ENCODE measurements at regions not wholly inside any gene's neighbourhood (a gene's known extent, or its start where the extent isn't known, plus 50 kb on each side); places are given as distances from the start of the nearest gene placed in this dataset.
"Not testable (repeated sequence)": the region's sequence is repeated elsewhere in the genome, so short reads cannot be mapped to it uniquely, and the experiment has no call there.

- no peak overlapping the region for H3K4me3 ChIP-seq (replicated peaks; ENCODE audit: low read depth, low read length)
- DNase-seq (ENCODE audit: extremely low read depth, low read depth), result no peak
- TF ChIP-seq, protein P1, sequence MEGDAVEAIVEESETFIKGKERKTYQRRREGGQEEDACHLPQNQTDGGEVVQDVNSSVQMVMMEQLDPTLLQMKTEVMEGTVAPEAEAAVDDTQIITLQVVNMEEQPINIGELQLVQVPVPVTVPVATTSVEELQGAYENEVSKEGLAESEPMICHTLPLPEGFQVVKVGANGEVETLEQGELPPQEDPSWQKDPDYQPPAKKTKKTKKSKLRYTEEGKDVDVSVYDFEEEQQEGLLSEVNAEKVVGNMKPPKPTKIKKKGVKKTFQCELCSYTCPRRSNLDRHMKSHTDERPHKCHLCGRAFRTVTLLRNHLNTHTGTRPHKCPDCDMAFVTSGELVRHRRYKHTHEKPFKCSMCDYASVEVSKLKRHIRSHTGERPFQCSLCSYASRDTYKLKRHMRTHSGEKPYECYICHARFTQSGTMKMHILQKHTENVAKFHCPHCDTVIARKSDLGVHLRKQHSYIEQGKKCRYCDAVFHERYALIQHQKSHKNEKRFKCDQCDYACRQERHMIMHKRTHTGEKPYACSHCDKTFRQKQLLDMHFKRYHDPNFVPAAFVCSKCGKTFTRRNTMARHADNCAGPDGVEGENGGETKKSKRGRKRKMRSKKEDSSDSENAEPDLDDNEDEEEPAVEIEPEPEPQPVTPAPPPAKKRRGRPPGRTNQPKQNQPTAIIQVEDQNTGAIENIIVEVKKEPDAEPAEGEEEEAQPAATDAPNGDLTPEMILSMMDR (IDR thresholded peaks at IDR 0.05; ENCODE audit: low read depth, low read length, missing control alignments), result no peak
Observed at GRCh38 chr2:4101936-4102335, 398.6 kb downstream of the DCDC2C start.

DNA sequence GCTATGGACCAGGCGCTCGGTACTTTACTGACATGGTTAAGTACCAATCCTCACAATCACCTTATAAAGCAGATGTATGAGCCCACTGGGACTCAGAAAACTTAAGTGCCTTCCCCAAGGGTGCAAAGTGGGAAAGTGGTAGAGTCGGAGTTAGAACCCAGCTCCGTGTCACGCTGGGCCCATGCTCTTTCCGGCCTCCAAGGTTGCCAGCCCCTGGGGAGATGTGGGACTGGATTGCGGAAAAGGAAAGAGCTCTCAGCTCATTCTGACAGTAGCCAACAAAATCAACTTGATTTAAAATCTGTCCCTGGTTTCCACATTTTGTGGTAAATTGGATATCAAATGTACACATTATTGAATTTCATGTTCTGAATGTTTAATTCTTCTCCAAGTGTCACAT lies 403.8 kb downstream of the DCDC2C start:
- no peak overlapping the region for H3K4me3 ChIP-seq (replicated peaks; ENCODE audit: low read depth, low read length)
- TF ChIP-seq, protein P1 (IDR thresholded peaks at IDR 0.05; ENCODE audit: low read depth, low read length, missing control alignments), result no peak
- no peak for DNase-seq (ENCODE audit: extremely low read depth, low read depth)

DNA sequence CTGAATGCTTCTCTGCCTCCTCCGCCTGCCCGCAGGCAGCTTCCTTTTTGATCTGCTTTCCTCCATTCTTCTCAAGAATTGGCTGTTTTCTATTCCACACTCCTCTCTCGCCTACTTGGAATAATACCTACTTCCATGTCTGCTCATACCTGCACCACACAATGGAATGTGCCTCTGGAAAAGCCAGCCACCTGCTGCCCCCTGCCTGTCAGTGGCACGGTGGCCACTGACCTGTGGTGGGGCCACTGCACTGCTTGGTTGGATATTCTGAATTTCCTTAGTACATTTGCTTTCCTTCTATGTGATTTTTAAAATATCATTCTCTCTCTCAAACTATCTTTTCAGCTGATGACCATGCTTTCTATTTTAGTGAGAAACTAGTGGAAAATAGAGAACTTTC lies 406.9 kb downstream of the DCDC2C start:
- TF ChIP-seq, protein P1 (IDR thresholded peaks at IDR 0.05; ENCODE audit: low read depth, low read length, missing control alignments), result no peak
- DNase-seq (ENCODE audit: extremely low read depth, low read depth), result no peak
- no peak overlapping the region for H3K4me3 ChIP-seq (replicated peaks; ENCODE audit: low read depth, low read length)

- not testable (repeated sequence) for DNase-seq (ENCODE audit: extremely low read depth, low read depth)
Observed at GRCh38 chr2:4115435-4115834, 412.1 kb downstream of the DCDC2C start.

DNA sequence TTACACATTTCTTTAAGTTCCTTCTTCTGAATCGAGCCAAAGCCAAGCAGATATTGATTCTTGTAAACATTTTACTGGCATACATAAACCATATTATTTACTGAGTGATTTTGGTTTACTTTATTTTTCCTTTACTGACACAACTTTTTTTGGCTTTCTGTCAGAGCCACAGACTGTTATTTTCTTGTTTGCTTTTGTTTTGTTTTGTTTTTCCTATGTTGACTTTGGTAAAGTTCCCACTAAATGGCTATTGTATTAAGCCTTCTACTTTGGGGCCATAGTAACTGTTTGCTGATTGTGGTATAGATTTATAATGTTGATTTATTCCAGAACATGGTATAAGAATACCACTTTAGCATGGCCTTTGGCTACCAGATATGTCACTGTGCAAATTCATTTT lies 419.4 kb downstream of the DCDC2C start:
- no peak for DNase-seq (ENCODE audit: extremely low read depth, low read depth)
- H3K4me3 ChIP-seq (replicated peaks; ENCODE audit: low read depth, low read length), result no peak overlapping the region
- TF ChIP-seq, protein P1 (IDR thresholded peaks at IDR 0.05; ENCODE audit: low read depth, low read length, missing control alignments), result no peak

More at GRCh38 chr2:4115435-4115834, 412.1 kb downstream of the DCDC2C start:
- H3K4me3 ChIP-seq (replicated peaks; ENCODE audit: low read depth, low read length), result not testable (repeated sequence)

DNA sequence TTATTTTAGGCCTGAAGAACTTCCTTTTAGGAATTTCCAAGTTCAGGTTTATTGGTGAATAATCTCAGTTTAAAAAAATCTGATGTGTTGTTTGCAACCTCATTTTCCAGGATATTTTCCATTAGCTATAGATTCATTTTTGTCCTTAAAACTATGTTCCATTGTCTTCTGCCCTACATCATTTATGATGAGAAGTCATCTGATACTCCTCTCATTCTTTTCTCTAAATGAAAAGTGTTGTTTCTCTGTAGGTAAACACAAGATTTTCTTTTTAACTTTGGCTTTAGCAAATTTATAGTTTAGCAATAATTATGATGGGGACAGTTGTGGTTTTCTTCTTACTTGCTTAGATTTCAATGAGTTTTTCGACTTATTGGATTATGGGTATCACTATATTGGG lies 427.3 kb downstream of the DCDC2C start:
- no peak for DNase-seq (ENCODE audit: extremely low read depth, low read depth)
- TF ChIP-seq, protein P1 (IDR thresholded peaks at IDR 0.05; ENCODE audit: low read depth, low read length, missing control alignments), result no peak
- H3K4me3 ChIP-seq (replicated peaks; ENCODE audit: low read depth, low read length), result no peak overlapping the region

DNA sequence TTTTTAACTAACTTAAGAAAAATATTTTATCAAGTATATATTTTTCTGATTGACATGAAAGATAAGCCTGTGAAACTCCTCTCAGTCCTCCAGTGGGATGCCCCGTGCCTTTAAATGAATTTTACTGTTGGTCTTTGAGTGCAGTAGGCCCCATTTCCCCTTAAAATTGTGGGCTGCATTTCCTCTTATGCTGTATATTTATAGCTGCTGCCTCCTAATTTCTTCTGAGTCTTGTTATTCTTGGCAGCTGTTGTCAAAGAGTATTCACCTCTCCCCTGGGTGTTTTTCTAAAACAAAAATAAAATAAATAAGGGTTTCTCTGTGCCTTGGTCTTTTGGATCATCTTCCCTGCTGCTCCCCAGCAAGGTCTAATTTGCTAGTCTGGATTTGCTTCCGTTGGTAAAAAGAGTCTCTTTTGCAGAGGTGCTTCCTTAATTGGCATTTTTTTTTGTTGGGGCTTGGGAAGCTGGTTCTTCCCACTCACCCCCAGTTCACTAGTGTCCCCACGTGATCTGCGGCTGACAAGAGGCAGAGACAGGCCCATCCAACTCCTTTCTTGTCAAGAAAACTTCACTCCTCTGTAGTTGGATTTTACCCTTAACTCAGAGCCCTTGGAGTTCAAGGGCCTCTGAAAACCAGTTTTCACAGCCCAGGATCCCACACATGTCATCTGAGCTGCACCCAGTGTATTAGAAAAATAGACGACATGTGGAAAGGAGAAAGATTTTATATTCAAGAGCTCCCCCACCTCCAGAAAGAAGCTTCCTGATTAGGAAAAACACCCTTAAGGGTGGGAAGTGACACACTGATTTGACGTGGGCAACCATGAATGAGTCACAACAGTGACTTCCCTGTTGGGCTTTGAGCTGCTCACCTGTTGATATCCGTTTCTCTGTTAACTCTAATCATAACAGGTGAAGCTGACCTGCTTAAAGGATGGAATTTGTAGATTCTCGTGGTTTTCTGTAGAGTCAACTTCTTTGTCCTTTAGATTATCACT lies 431.5 kb downstream of the DCDC2C start:
- DNase-seq (ENCODE audit: extremely low read depth, low read depth), result no peak
- TF ChIP-seq, protein P1 (IDR thresholded peaks at IDR 0.05; ENCODE audit: low read depth, low read length, missing control alignments), result no peak
- no peak overlapping the region for H3K4me3 ChIP-seq (replicated peaks; ENCODE audit: low read depth, low read length)

All from HFF-Myc (cell line).